ENCODE measurements at regions not wholly inside any gene's neighbourhood (a gene's known extent, or its start where the extent isn't known, plus 50 kb on each side); places are given as distances from the start of the nearest gene placed in this dataset.
"Not testable (repeated sequence)": the region's sequence is repeated elsewhere in the genome, so short reads cannot be mapped to it uniquely, and the experiment has no call there.

DNA sequence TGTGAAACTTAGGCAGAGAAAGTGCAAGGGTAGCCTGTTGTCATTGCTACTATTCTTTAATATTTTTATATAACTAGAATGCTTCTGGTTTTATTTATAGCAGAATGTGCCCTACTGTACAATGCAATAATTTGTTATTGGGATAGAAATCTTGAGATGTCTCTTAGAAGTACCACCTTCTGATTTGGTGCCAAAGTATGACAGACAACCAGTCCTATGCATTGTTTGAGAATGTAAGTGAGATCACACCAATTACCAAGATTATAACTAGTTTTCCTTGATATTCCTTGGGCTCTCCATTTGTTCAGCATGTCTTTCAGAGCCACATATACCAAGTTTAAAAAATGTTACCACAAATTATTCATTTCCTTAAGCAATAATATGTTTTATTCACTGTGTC lies 399.7 kb downstream of the CPS1 start:
- no peak for DNase-seq

DNA sequence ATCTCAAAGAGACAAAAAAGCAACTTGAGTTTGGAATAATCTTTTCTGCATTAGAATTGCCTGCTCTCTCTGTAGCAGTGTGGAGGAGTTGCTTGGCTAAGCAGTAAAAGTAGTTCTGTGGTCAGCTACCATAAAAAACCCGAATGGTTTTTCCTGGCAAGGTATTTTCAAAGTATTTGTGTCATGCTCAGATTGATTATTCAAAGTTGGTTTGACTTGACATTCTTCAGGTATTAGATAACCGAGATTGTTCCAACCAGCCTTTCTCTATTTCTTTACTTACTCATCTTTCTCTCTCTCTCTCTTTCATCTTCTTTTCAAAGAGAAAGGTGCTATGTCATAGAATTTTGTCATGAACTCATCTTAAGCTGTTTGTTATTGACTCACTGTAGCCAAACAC lies 404.9 kb downstream of the CPS1 start:
- DNase-seq = no peak

DNA sequence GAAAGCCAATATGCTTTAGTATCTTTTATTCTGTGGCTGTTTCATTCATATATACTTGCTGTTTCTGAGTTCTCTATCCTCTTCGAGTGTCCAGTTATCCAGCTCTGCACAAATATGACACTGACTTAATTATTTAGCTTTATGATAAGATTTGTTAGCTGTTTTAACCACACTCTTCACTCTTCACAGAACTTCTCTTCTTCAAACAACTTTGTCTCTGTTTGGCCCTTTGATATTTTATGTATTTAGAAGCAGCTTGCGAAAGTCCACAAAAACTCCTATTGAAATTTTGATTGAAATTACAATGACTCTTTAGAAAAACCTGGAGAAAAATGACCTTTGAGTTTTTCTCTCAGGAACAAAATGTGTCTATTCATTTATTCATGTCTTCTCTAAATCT lies 407.0 kb downstream of the CPS1 start:
- DNase-seq = no peak

DNA sequence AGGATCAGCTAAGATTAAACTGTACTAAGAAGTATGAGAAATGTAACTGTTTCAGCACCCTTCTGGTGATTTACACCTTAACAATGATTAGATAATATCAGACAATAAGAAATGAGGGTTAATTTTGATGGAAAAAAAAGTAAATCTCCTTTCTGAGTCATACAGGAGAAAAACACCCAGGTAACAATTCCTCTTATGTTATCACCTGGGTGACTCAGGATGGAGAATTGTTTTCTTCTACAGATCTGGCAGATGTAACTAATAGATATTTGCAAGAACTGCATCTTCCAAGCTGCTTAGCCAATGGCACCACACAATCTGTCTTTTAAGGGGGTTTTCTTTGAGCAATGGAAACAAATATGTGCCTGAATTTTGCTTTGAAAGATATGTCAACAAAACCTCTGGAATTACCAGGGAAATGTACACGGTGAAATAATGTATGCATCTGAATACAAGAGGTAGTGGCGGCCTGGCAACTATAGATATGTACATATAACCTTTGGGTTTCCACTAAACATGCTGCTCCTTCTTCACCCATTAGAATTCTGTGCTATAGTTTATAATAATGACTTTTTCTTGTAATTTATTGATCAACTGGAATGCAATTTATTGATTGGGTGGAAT lies 407.9 kb downstream of the CPS1 start:
- DNase-seq = no peak

DNA sequence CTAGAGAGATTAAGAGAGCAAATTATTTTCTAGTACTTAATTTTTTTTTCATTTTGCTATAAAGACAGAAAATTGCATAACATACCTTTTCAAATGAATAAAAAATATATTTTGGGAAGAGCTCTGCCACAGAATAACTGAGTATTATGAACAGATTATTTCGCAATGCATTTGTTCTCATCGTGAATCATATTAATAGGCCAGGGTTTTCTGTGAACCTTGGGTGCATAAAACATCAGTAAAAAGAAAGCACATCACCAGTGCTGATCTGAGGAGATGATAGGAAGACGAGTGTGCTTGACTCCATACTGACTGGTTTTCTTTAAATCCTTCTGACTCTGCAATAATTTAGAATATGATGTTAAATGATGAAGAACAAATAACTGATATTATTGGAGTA lies 409.1 kb downstream of the CPS1 start:
- DNase-seq = peak in 1 of 51 donors; percentile 22

DNA sequence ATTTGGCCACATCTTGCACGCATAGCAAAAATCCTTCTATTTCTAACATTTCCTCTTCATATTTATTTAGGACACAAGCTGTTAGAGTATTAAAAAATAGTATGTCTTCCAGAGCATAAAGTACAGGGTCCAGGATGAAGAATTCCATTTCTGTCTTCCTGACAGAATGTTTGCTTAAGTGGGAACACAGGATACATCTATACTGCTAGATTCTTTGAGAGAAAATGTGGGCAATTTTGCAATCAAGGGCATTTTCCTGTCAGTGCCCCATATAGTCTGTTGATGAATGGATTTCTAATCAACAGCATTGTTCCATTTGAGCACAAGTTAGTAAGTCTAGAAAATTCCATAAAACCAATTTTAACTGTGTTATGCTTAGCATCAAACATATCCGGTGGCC lies 409.9 kb downstream of the CPS1 start:
- no peak for DNase-seq

DNA sequence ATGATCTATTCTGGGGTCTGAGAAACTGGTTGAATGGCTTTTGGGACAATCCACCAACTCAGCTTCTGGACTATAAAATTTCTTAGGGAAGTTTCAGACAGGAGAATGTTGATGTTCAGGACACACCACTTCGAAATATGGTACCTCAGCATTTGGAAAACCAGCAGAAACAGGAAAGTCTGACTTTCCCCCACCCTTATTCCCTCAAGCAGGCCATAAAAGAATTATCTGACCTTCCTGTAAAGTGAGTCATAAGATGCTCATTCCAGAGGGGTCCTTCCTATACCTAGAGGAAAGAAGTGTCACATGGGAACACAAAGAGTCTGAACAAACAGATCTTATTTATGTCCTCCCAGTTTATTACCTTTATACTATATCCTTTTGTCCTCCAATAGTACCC lies 415.0 kb downstream of the CPS1 start:
- DNase-seq = no peak

DNA sequence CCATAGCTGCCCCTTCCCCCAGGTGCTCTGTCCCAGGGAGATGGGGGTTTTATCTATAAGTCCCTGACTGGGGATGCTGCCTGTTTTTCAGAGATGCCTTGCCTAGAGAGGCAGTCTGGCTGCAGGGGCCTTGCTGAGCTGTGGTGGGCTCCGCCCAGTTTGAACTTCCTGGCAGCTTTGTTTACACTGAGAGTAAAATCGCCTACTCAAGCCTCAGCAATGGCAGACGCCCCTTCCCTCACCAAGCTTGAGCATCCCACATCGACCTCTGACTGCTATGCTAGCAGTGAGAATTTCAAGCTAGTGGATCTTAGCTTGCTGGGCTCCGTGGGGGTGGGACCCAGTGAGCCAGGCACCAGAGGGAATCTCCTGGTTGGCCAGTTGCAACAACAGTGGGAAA lies 430.4 kb downstream of the CPS1 start:
- DNase-seq = not testable (repeated sequence)

DNA sequence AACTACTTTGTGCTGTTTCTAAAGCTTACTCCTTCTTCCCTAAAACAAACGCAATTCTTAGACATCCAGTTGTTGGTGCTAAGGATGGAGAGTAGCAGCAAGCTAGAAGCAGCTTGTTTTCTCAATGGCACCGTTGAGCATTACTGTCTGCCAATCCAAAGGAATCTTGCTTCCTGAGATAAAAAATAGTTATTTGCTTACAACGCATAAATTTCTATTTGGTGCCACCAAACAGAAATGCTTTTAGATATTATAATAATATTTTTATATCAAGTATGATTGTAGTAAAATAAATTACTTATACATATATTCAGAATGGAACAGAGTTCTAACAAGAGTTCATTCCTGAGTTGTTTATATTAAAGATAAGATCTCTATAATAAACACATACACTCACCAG lies 434.7 kb downstream of the CPS1 start:
- DNase-seq = no peak

DNA sequence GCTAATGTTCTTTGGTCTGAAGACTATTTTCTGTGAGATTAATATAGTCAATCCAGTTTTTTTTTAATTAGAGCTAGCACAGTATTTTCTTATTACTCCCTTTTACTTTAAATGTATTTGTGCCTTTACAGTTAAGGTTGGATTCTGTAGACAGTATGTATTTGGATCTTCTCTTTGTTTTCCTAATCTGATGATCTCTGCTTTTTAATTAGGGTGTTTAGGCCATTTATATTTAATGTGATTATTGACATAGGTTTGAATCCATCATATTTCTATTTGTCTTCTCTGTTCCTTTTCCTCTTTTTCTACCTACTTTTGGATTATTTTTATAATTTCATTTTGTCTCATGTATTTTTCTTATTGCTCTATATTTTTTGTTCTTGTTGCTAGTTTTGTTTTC lies 437.7 kb downstream of the CPS1 start:
- no peak for DNase-seq

DNA sequence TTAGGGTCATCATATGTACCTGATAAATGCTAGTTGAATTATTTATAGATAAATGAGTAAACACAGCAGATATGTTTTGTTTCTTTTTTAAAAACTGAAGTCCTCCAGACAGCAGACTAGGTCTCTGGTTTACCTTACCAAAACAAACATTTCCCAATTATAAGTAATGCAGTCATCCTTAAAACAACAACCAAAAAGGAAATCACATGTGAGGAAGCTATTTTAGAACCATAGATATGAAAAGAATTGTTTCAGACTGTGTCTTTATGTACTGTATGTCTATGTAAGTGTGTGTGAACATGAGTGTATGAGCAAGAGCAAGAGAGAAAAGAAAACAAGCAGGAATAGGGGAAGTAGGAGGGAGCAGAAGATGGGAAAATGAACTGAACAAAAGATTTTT lies 441.0 kb downstream of the CPS1 start:
- no peak for DNase-seq

DNA sequence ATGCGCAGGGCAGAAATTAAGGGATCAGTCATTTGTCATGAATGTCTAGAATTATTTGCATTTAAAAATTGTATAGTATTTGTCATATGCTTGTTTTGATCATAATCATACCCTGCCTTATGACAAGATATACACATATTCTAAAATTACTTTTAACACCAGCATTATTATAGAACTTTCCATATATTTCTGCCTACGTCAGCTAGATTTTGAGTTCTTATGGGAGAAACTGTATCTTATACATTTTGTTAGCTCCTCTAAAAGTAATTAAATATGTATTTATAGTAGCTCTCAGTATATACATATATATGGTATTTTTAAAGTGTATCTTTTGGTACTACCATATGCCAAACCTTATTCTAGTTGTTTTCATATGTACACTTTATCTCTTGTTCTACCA lies 441.9 kb downstream of the CPS1 start:
- no peak for DNase-seq

DNA sequence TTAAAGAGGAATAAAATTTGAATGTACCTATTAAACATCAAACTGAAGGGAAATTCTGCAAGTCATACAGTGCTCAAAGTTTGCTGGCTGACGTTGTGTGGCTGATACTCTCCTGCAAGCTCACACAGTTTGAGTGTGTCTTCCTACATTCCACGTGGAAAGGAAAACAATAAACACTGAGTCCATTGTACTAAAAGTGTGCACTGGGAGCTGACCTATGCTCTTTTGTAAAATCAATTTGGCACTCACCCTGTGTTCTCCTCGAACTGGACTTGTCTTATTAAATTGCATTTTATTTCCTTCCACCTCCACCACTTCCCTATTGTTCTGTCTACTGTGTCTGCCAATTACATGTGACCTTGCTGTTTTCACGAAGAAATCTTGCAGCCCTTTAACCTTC lies 458.0 kb downstream of the CPS1 start:
- DNase-seq = no peak

DNA sequence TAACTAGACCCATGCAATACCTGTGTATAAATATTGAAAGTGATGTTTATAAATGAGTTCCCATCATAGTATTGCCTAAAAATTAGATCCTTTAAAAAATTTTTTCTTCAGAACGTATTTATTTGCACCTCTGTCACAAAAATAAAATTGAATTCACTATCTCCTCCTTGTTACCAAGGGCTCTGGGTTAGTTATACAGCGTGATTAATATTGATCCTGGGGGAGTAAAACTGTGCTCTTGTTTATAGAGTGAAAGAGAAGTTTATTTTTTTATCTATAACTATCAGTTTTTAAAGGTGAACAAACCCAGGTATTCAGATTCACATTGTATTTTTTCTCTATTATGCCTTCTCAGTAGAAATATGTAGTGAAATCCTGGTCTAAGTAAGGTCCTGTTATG lies 458.5 kb downstream of the CPS1 start:
- DNase-seq = no peak

DNA sequence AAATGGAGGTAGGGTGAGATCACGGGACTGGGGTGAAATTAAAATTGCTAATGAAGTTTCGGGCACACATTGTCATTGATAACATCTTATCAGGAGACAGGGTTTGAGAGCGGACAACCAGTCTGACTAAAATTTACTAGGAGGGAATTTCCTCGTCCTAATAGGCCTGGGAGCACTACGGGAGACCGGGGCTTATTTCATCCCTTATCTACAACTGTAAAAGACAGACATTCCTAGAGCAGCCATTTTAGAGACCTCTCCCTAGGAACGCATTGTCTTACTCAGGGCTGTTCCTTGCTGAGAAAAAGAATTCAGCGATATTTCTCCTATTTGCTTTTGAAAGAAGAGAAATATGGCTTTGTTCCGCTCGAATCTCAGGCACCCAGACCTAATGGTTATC lies 468.7 kb downstream of the CPS1 start:
- DNase-seq = not testable (repeated sequence)

DNA sequence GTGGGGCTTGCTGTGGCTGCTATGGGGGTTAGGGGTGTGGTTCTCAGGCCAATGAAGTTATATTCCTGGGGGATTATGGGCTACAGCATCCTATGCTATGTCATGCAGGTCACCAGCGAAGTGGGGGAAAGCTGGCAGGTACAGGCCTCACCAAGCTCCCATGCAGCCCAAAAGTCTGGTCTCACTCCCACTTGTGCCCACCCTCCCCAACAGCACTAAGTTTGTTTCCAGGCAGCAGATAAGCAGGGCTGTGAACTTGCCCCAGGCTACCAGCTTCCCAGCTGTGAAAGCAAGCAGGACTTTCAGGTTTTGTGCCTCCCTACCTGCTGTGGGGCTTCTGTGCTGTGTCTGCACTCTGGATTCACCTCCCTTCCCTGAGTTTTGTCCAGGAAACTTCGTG lies 469.7 kb downstream of the CPS1 start:
- DNase-seq = no peak

DNA sequence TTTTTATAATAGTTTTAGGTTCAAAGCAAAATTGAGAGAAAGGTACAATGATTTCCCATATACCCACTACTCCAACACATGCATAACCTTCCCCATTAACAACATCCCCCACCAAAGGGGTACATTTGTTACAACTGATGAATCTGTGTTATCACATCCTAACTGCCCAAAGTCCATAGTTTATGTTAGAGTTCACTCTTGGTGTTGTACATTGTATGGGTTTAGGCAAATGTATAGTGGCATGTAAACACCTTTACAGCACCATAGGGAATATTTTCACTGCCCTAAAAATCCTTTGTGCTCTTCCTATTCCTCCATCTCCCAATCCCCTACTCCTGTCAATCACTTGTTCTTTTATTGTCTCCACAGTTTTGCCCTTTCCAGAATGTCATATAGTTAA lies 471.6 kb downstream of the CPS1 start:
- DNase-seq = no peak

DNA sequence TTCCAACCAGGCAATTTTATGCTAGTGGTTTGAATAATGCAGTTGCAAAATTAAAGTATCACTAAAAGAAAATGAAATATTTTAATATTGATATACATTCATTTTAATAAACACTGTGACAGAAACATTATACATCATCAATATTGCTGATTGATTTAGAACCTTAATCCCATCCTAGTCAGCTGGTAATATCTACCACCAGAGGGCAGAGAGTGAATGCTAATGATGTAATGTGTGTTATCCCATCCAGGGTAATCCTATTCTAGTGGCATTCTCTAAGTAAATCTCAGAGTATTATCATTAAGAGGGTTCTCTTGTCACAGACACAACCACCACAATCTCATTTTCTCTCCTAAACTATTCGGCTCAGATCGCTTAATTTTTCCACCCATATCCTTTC lies 477.4 kb downstream of the CPS1 start:
- DNase-seq = peak in 1 of 51 donors; percentile 15

DNA sequence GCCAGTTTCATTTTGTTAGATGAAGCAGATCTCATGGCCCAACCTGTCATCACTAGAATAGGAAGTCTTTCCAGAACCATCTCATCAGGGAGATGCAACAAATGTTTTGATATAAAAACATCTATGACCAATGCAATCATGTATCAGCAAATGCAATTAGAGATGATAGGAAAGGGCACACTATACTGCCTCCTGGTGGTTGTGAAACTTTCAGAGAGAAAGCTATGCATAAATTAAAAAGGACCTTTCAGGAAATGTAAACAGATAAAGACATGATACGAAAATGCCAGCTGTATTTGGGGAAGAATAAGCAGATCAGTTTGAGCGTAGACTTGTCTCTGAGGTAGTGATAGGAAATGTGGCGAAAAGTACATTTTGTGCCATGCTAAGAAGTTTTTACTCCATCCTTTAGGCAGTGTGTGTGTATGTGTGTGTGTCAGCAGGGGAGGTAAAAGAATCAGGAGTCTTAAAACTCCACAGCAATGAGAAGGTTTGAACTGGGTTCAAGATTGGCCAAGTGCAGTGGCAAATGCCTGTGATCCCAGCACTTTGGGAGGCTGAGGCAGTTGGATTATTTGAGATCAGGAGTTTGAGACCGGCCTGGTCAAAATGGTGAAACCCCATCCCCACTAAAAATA lies 479.3 kb downstream of the CPS1 start:
- DNase-seq = peak in 8 of 51 donors; percentile 1 to 54 (median 4)

DNA sequence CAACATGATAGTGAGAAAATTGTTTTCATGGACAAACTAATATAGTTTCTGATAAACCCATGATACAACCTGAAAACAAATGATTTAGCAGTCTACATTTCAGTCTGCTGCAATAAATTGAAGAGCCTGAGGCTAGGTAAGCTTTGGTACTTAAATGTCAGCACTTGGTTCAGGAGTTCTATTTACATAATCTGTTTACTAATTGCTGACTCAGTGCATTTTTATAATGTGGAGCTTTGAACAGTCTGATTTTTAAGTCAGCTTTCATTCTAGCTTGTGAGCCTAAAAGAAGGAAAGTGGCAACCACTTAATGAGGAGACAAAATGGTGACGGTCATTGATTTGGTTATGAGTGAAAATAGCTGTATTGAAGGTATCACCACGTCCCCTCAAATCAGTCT lies 488.6 kb downstream of the CPS1 start:
- no peak for DNase-seq

DNA sequence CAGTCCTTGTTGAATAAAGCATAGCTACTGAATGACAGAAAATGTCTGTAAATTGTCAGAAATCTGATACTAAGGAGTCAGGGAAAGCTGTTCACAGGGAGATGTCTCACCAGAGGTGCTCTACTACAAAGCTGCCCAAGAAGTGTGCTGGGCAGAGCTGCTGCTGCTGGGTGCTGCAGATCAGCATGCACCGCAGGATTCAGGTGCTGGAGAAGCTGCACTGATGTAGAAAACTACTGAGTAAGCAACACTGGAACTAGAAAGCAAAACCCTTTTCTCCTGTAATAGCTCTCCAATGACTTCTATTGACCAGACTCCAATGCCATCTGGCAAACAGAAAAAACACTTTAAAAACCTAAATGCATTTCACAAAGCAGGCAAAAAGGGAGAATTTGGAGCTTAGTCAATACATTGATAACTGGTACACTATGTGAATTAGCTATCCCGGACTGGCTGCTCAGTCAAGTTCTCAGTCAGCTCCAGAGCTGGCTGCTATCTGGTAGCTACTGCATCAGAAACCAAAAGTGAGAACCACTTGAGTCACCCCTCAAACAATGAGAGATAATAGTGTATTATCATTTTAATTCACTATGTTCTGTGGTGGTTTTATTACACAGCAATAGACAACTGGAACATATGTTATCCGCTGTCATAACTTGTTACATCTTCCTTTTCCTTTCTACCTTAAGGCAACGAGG lies 493.1 kb downstream of the CPS1 start:
- DNase-seq = no peak

DNA sequence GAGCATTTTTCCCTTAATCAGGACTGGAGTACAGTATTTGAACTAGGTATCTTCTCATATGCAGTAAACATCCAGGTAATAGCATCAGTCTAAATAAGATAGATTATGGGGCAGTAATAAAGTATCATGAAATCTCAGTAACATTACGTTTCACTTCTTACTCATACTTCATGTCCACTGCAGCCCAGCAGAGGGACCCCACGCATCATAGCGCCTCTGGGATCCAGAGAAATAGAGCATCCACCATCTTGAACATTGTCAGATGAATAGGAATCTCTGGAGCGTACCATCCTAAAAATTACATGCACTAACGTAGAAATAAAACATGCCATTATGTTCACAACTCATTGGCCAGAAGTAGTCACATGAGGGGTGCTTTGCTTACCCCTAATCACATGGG lies 499.0 kb downstream of the CPS1 start:
- DNase-seq = no peak

DNA sequence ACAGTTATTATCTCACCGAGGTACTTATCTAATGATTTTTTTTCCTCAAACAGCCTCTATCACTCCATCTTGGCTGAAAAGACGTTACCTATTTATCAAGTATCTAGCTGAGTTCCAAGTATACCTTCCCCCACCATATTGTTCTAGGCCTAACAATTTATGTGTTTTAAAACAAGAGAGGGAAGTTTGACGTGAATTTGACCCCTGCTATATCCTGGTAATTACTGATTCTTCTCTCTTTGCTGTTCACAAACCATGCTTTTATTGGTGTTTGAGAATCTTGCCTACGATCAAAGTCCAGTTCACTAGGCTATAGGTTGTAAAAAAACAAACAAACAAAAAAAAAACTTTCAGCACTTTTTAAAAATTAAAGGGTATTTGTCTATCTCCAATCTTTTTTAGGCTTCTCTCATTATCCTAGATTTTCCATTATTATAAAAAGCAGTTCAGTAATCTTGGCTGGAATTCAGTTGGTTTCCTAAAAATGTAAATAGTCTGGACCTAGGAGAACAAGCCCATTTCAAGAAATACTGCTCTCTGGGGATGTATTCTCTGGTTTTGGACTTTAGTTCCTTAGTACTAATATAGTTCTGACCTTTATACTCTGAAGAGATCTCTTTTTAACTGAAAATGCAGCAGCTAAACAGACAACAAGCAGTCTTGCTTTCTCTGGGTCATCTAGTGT lies 505.4 kb downstream of the CPS1 start:
- DNase-seq = no peak

Measured in hypothalamus (tissue), 51 donors.